ENCODE measurements at regions not wholly inside any gene's neighbourhood (a gene's known extent, or its start where the extent isn't known, plus 50 kb on each side); places are given as distances from the start of the nearest gene placed in this dataset.

- WGBS, 2 experiments (ENCODE audit: extremely low coverage in 1 of 2, insufficient coverage in 1 of 2, insufficient read length in 1 of 2, insufficient replicate concordance in 2 of 2, low coverage in 1 of 2, low lambda C conversion rate in 2 of 2, missing lambda C conversion rate in 1 of 2) = 90% methylated on average over 3 of the region's 3 CpGs; no CpG with 5 or more reads in 1 of the 2 experiments
- Histone ChIP-seq H3K36me3 (ENCODE audit: control insufficient read depth in 2 of 4, insufficient read depth in 4 of 4, low read length in 3 of 4) (no peaks in the 10 kb centered on the region), H2BK15ac (ENCODE audit: low read length) (no peak overlapping the region), H3K79me2 (ENCODE audit: control insufficient read depth in 1 of 2, insufficient read depth in 2 of 2, low read length in 2 of 2) (no peaks in the 10 kb centered on the region), H4K8ac (ENCODE audit: extremely low read depth, insufficient read depth, low read length) (no peak overlapping the region), H3K79me1 (ENCODE audit: low read depth, low read length) (no peaks in the 10 kb centered on the region), H2AK5ac (ENCODE audit: low read depth, low read length) (no peak overlapping the region), H2BK5ac (ENCODE audit: low read depth, low read length) (no peak overlapping the region), H2BK120ac (replicated peaks; ENCODE audit: low read depth, low read length) (no peak overlapping the region), H3K23ac (ENCODE audit: insufficient read length) (no peak overlapping the region), H3K9ac (replicated peaks in 1 of 4; ENCODE audit: extremely low read depth in 1 of 4, low read depth in 3 of 4, low read length in 3 of 4) (no peak overlapping the region), H2BK20ac (ENCODE audit: low read length) (no peak overlapping the region), H3K4ac (replicated peaks; ENCODE audit: insufficient read length, low read depth, low read length) (no peak overlapping the region), H4K20me1 (replicated peaks in 1 of 2; ENCODE audit: control insufficient read depth in 1 of 2, insufficient read depth in 2 of 2, low read length in 2 of 2) (no peaks in the 10 kb centered on the region), H4K5ac (ENCODE audit: insufficient read length, low read depth, low read length) (no peak overlapping the region), H3K4me1 (replicated peaks in 1 of 4; ENCODE audit: control insufficient read depth in 3 of 4, insufficient read depth in 4 of 4, low read length in 3 of 4) (no peaks in the 10 kb centered on the region), H3K4me2 (ENCODE audit: insufficient read depth in 1 of 2, low read depth in 2 of 2, low read length in 2 of 2) (no peak overlapping the region), H3K9me3 (ENCODE audit: insufficient read depth in 2 of 2, low read depth in 1 of 2, low read length in 1 of 2) (no peaks in the 10 kb centered on the region), H2AFZ (ENCODE audit: low read length) (no peak overlapping the region), H2BK12ac (ENCODE audit: low read depth, low read length) (no peak overlapping the region), H3K4me3 (ENCODE audit: extremely low read depth in 1 of 4, insufficient read depth in 2 of 4, low read depth in 3 of 4, low read length in 4 of 4) (no peak overlapping the region), H3K56ac (replicated peaks; ENCODE audit: insufficient read length, low read depth, low read length) (no peak overlapping the region), H4K91ac (replicated peaks; ENCODE audit: insufficient read length, low read length) (no peak overlapping the region), H3K23me2 (ENCODE audit: low read depth, low read length) (no peaks in the 10 kb centered on the region), H3K18ac (ENCODE audit: extremely low read depth, low read length) (no peak overlapping the region), H3K14ac (ENCODE audit: insufficient read length) (no peak overlapping the region), H3K27me3 (replicated peaks in 1 of 4; ENCODE audit: control insufficient read depth in 3 of 4, extremely low read depth in 1 of 4, insufficient read depth in 3 of 4, low read length in 3 of 4) (no peaks in the 10 kb centered on the region), H3K27ac (ENCODE audit: low read depth, low read length) (no peak overlapping the region)
- ChIA-PET POLR2A (ENCODE audit: partially characterized antibody) (no interaction called here), CTCF (ENCODE audit: partially characterized antibody) (interaction anchor here (1.2 to 1.5 kb wide), 2 partner anchors 12 to 28 kb away, joined by 3 to 4 read pairs; no protein-coding TSS in a partner anchor)
- FAIRE-seq = no peak
- DNase-seq (ENCODE audit: low read depth in 1 of 2, low spot score in 2 of 2) = no peak
- TF ChIP-seq MAFK (IDR thresholded peaks at IDR 0.05; ENCODE audit: low read depth, low read length) (no peak), SIRT6 (IDR thresholded peaks at IDR 0.05; ENCODE audit: low read length) (no peak), HDAC2 (IDR thresholded peaks at IDR 0.05; ENCODE audit: borderline replicate concordance in 1 of 2, low read depth in 2 of 2, low read length in 2 of 2) (no peak), JUN (IDR thresholded peaks at IDR 0.05; ENCODE audit: low read depth, low read length) (no peak), PHF8 (conservative IDR thresholded peaks at IDR 0.05; ENCODE audit: low read depth, low read length) (no peak), GTF2F1 (IDR thresholded peaks at IDR 0.05; ENCODE audit: borderline replicate concordance, low read depth, low read length) (no peak), SRF (IDR thresholded peaks at IDR 0.05; ENCODE audit: low read depth, low read length) (no peak), FOSL1 (IDR thresholded peaks at IDR 0.05; ENCODE audit: insufficient read depth, low read depth, low read length) (no peak), KDM5A (IDR thresholded peaks at IDR 0.05; ENCODE audit: low read length) (no peak), CBX8 (IDR thresholded peaks at IDR 0.05; ENCODE audit: borderline replicate concordance, low read depth, low read length) (no peak), EGR1 (IDR thresholded peaks at IDR 0.05; ENCODE audit: borderline replicate concordance, low read depth, low read length) (no peak), CTBP2 (IDR thresholded peaks at IDR 0.05; ENCODE audit: borderline replicate concordance, insufficient read depth, insufficient read length, low read length) (no peak), POLR2AphosphoS5 (IDR thresholded peaks at IDR 0.05; ENCODE audit: low read depth, low read length) (no peak), ZNF274 (IDR thresholded peaks at IDR 0.05; ENCODE audit: borderline replicate concordance, extremely low read depth, low read length) (no peak), CEBPB (IDR thresholded peaks at IDR 0.05; ENCODE audit: low read depth, low read length) (no peak), NRF1 (IDR thresholded peaks at IDR 0.05; ENCODE audit: low read depth, low read length) (no peak)
Measured at GRCh38 chr15:45858491-45858890, 223.7 kb downstream of the SQOR start.

Measured in H1 (cell line).